Tibial nerve (tissue), 4 donors: ENCODE measurements at regions not wholly inside any gene's neighbourhood (a gene's known extent, or its start where the extent isn't known, plus 50 kb on each side); places are given as distances from the start of the nearest gene placed in this dataset.

Source experiments
- CTCF ChIP-seq, 5 experiments: fragments of 200-600 bp in 3 of 5; fragments of 450-650 bp in 2 of 5; sonication (generic) in 3 of 5; IDR thresholded peaks; one replicate each; pipeline ENCODE4 v1.5.1; 2016 to 2019; ENCODE audit warnings: antibody characterized with exemption in 5 of 5, mild to moderate bottlenecking in 3 of 5, moderate library complexity in 2 of 5
- EP300 ChIP-seq, 2 donors: sonication (generic); formaldehyde crosslinking; IDR thresholded peaks; one replicate each; pipeline ENCODE4 v1.6.1; 2017; ENCODE audit warnings: antibody characterized with exemption in 2 of 2, mild to moderate bottlenecking in 1 of 2
- POLR2A ChIP-seq, 2 donors: fragments of 450-650 bp; IDR thresholded peaks; one replicate each; pipeline ENCODE4 v1.6.1; 2017; ENCODE audit warnings: antibody characterized with exemption in 2 of 2, mild to moderate bottlenecking in 2 of 2, moderate library complexity in 2 of 2

GRCh38 chr15:47640901-47641300 lies 76.4 kb upstream of the SEMA6D start:
- no peak for TF ChIP-seq CTCF (IDR thresholded peaks at IDR 0.05)
- no peak for TF ChIP-seq EP300 (IDR thresholded peaks at IDR 0.05)
- no peak for TF ChIP-seq POLR2A (IDR thresholded peaks at IDR 0.05)
